NB4 (cell line): ENCODE measurements at regions not wholly inside any gene's neighbourhood (a gene's known extent, or its start where the extent isn't known, plus 50 kb on each side); places are given as distances from the start of the nearest gene placed in this dataset.

Source experiments
- MAX ChIP-seq: IDR thresholded peaks from 2 replicates; pipeline ENCODE4 v1.6.1; 2011; ENCODE audit warnings: low read depth, low read length
- MYC ChIP-seq: IDR thresholded peaks from 2 replicates; pipeline ENCODE4 v1.6.1; 2011; ENCODE audit warnings: low read depth, low read length
- POLR2A ChIP-seq: IDR thresholded peaks from 2 replicates; pipeline ENCODE4 v1.6.1; 2011; ENCODE audit warnings: mild to moderate bottlenecking; ENCODE audit not compliant: insufficient read length; ENCODE audit errors: extremely low read depth
- TF ChIP-seq, protein P1 (sequence below): IDR thresholded peaks from one replicate; pipeline ENCODE4 v1.5.1; 2012; ENCODE audit warnings: low read depth, low read length

DNA sequence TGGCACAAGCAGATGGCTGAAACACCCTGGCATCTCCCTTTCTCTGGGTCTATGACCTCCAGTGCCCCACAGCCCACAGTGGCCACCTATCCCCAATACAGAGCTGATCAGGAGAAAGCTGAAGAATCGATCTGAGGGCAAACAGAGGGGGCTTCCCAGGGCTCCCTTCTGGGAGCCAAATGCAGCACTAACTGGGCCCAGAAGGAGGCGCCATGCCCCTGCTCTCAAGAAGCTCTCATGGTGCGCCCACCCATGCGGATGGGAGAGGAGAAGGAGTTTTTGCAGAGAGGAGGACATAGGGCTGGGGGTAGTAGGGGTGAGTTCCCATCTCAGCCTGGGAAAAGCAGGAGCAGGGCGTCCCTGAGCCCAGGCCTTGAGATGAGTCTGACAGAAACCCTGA is 787.3 kb upstream of the RAB6C start:
- TF ChIP-seq, protein P1, sequence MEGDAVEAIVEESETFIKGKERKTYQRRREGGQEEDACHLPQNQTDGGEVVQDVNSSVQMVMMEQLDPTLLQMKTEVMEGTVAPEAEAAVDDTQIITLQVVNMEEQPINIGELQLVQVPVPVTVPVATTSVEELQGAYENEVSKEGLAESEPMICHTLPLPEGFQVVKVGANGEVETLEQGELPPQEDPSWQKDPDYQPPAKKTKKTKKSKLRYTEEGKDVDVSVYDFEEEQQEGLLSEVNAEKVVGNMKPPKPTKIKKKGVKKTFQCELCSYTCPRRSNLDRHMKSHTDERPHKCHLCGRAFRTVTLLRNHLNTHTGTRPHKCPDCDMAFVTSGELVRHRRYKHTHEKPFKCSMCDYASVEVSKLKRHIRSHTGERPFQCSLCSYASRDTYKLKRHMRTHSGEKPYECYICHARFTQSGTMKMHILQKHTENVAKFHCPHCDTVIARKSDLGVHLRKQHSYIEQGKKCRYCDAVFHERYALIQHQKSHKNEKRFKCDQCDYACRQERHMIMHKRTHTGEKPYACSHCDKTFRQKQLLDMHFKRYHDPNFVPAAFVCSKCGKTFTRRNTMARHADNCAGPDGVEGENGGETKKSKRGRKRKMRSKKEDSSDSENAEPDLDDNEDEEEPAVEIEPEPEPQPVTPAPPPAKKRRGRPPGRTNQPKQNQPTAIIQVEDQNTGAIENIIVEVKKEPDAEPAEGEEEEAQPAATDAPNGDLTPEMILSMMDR = peak; percentile 34
- no peak for TF ChIP-seq POLR2A
- no peak for TF ChIP-seq MAX
- TF ChIP-seq MYC = no peak
